GM23338 (cell line): ENCODE measurements at regions not wholly inside any gene's neighbourhood (a gene's known extent, or its start where the extent isn't known, plus 50 kb on each side); places are given as distances from the start of the nearest gene placed in this dataset.

Source experiments
- ATAC-seq: fragments of 200-7000 bp; cut with Tn5 transposase; 3 replicates; pipeline ENCODE4 v1.9.1; 2020
- DNase-seq: peaks from one replicate; pipeline ENCODE4 v3.0.0-alpha.2; 2015; ENCODE audit warnings: low spot score
- H2AFZ ChIP-seq: fragments of 200-600 bp; sonication (generic); 2 replicates; pipeline ENCODE4 v1.8.0; 2016; ENCODE audit warnings: antibody characterized with exemption, mild to moderate bottlenecking, moderate library complexity
- H3F3A ChIP-seq: fragments of 200-600 bp; sonication (generic); replicated peaks from 2 replicates; pipeline ENCODE4 v1.8.0; 2017; ENCODE audit warnings: antibody characterized with exemption, mixed run types, low read depth
- H3K27ac ChIP-seq: fragments of 200-600 bp; sonication (generic); 2 replicates; pipeline ENCODE4 v1.6.1; 2016; ENCODE audit warnings: low read depth
- H3K27me3 ChIP-seq: fragments of 200-600 bp; sonication (generic); 2 replicates; pipeline ENCODE4 v1.8.0; 2016; ENCODE audit warnings: mild to moderate bottlenecking, mixed run types, moderate library complexity; ENCODE audit not compliant: insufficient read depth
- H3K36me3 ChIP-seq: fragments of 200-600 bp; sonication (generic); 2 replicates; pipeline ENCODE4 v1.8.0; 2016; ENCODE audit warnings: mild to moderate bottlenecking; ENCODE audit not compliant: insufficient read depth
- H3K4me1 ChIP-seq: fragments of 200-600 bp; sonication (generic); 2 replicates; pipeline ENCODE4 v1.8.0; 2016; ENCODE audit warnings: mild to moderate bottlenecking, moderate library complexity; ENCODE audit not compliant: insufficient read depth
- H3K4me2 ChIP-seq: fragments of 200-600 bp; sonication (generic); 2 replicates; pipeline ENCODE4 v1.7.1; 2017; ENCODE audit warnings: mixed run types
- H3K4me3 ChIP-seq: fragments of 200-600 bp; sonication (generic); 2 replicates; pipeline ENCODE4 v1.6.1; 2016; ENCODE audit warnings: mixed run types
- H3K79me2 ChIP-seq: fragments of 200-600 bp; sonication (generic); replicated peaks from 2 replicates; pipeline ENCODE4 v1.8.0; 2017; ENCODE audit warnings: mild to moderate bottlenecking; ENCODE audit not compliant: insufficient read depth
- H3K9me2 ChIP-seq: fragments of 200-600 bp; sonication (generic); 2 replicates; pipeline ENCODE4 v1.8.0; 2017; ENCODE audit not compliant: insufficient read depth
- H4K20me1 ChIP-seq: fragments of 200-600 bp; sonication (generic); replicated peaks from 2 replicates; pipeline ENCODE4 v1.8.0; 2017; ENCODE audit warnings: mild to moderate bottlenecking; ENCODE audit not compliant: insufficient read depth
- H3K27ac Mint-ChIP-seq: 2 replicates; pipeline ENCODE4 v1.8.0; 2020; ENCODE audit warnings: inconsistent platforms, mild to moderate bottlenecking, moderate library complexity, mixed read lengths
- H3K27me3 Mint-ChIP-seq: 3 replicates; pipeline ENCODE4 v1.8.0; 2022; ENCODE audit warnings: low read depth, mild to moderate bottlenecking, moderate library complexity, mixed read lengths, inconsistent platforms; ENCODE audit not compliant: insufficient read depth, poor library complexity
- H3K36me3 Mint-ChIP-seq: 3 replicates; pipeline ENCODE4 v1.8.0; 2021; ENCODE audit warnings: low read depth, mild to moderate bottlenecking, inconsistent platforms, moderate library complexity, mixed read lengths
- H3K4me1 Mint-ChIP-seq: 3 replicates; pipeline ENCODE4 v1.8.0; 2020; ENCODE audit warnings: mild to moderate bottlenecking, inconsistent platforms, mixed read lengths
- H3K4me3 Mint-ChIP-seq: 3 replicates; pipeline ENCODE4 v1.8.0; 2021; ENCODE audit warnings: moderate library complexity, mild to moderate bottlenecking, inconsistent platforms, mixed read lengths
- H3K9me3 Mint-ChIP-seq: 3 replicates; pipeline ENCODE4 v1.8.0; 2020; ENCODE audit warnings: moderate library complexity, mild to moderate bottlenecking, inconsistent platforms, mixed read lengths
- CREB1 ChIP-seq: fragments of 250-450 bp; sonication (Bioruptor Pico); IDR thresholded peaks from 2 replicates; pipeline ENCODE4 v1.5.0; 2020; ENCODE audit warnings: low read depth, mild to moderate bottlenecking, moderate library complexity
- CTCF ChIP-seq, 2 experiments: fragments of 200-600 bp in 1 of 2; sonication (generic) in 1 of 2; conservative IDR thresholded peaks; 2 replicates each; pipeline versions ENCODE4 v1.5.1 to v1.6.1; 2016 to 2017; ENCODE audit warnings: antibody characterized with exemption in 2 of 2, low read depth in 2 of 2, mild to moderate bottlenecking in 2 of 2, moderate library complexity in 1 of 2
- EZH2 ChIP-seq: fragments of 200-600 bp; sonication (generic); IDR thresholded peaks from one replicate; pipeline ENCODE4 v1.8.0; 2017; ENCODE audit warnings: antibody characterized with exemption, mild to moderate bottlenecking, low read depth; ENCODE audit not compliant: unreplicated experiment
- JUNB ChIP-seq: IDR thresholded peaks from one replicate; pipeline ENCODE4 v1.6.1; 2016; ENCODE audit warnings: antibody characterized with exemption; ENCODE audit not compliant: unreplicated experiment
- NANOG ChIP-seq: IDR thresholded peaks from 2 replicates; pipeline ENCODE4 v1.6.1; 2016; ENCODE audit warnings: antibody characterized with exemption, borderline replicate concordance
- POLR2AphosphoS5 ChIP-seq: IDR thresholded peaks from 2 replicates; pipeline ENCODE4 v1.6.1; 2016; ENCODE audit warnings: antibody characterized with exemption, low read depth
- STAT1 ChIP-seq: IDR thresholded peaks from one replicate; pipeline ENCODE4 v1.6.1; 2016; ENCODE audit warnings: antibody characterized with exemption; ENCODE audit not compliant: unreplicated experiment
- ZNF114 ChIP-seq: fragments of 250-450 bp; sonication (Bioruptor Pico); IDR thresholded peaks from 2 replicates; pipeline ENCODE4 v1.5.0; 2020; ENCODE audit warnings: mild to moderate bottlenecking, moderate library complexity
- ZNF331 ChIP-seq: fragments of 250-450 bp; sonication (Bioruptor Pico); IDR thresholded peaks from 2 replicates; pipeline ENCODE4 v1.5.0; 2020; ENCODE audit warnings: low read depth, mild to moderate bottlenecking, moderate library complexity
- ZNF462 ChIP-seq: fragments of 250-450 bp; sonication (Bioruptor Pico); IDR thresholded peaks from 2 replicates; pipeline ENCODE4 v1.5.0; 2020; ENCODE audit warnings: mild to moderate bottlenecking, moderate library complexity

- TF ChIP-seq ZNF462 (CRISPR knock-in tag) (no peak), CTCF (conservative IDR thresholded peaks at IDR 0.05; ENCODE audit: low read depth in 2 of 2) (no peak)
Measured at GRCh38 chr2:142254031-142254430, 123.2 kb upstream of the LRP1B start (continued).

GRCh38 chr2:142241016-142241415, 110.2 kb upstream of the LRP1B start:
- H3K36me3 Mint-ChIP-seq, result no peaks in the 10 kb centered on the region
- Histone ChIP-seq H3K79me2 (no peaks in the 10 kb centered on the region), H3F3A (no peaks in the 10 kb centered on the region), H3K27me3 (no peaks in the 10 kb centered on the region), H2AFZ (no peak overlapping the region), H3K27ac (no peak overlapping the region), H3K36me3 (no peaks in the 10 kb centered on the region), H3K4me1 (no peaks in the 10 kb centered on the region), H4K20me1 (no peaks in the 10 kb centered on the region), H3K4me3 (no peak overlapping the region), H3K9me2 (no peaks in the 10 kb centered on the region), H3K4me2 (no peak overlapping the region)
- H3K4me1 Mint-ChIP-seq, result peaks cover 8% of the 10 kb centered on the region; the same call in 2 of the 3 replicates
- H3K4me3 Mint-ChIP-seq, result no peak overlapping the region
- H3K27ac Mint-ChIP-seq, result no peak overlapping the region
- no peak for DNase-seq
- H3K9me3 Mint-ChIP-seq, result no peaks in the 10 kb centered on the region
- H3K27me3 Mint-ChIP-seq, result no peaks in the 10 kb centered on the region
- ATAC-seq, result no peak
- TF ChIP-seq ZNF114 (CRISPR knock-in tag) (no peak), CREB1 (CRISPR knock-in tag) (no peak), STAT1 (no peak), POLR2AphosphoS5 (no peak), ZNF331 (CRISPR knock-in tag) (no peak), EZH2 (no peak), JUNB (no peak), NANOG (no peak)
